ENCODE measurements at regions not wholly inside any gene's neighbourhood (a gene's known extent, or its start where the extent isn't known, plus 50 kb on each side); places are given as distances from the start of the nearest gene placed in this dataset.

- no peaks in the 10 kb centered on the region for H3K27me3 ChIP-seq (ENCODE audit: insufficient read depth, low read depth)
- no peak overlapping the region for H3K27ac ChIP-seq
- ChIA-PET POLR2A (ENCODE audit: unreplicated experiment) (interaction anchor here (0.6 kb wide), 1 partner anchor 94 kb away, joined by 3 read pairs; no protein-coding TSS in a partner anchor), CTCF (no interaction called here)
- H3K36me3 ChIP-seq (ENCODE audit: low read depth): no peaks in the 10 kb centered on the region
- TF ChIP-seq, protein P1, sequence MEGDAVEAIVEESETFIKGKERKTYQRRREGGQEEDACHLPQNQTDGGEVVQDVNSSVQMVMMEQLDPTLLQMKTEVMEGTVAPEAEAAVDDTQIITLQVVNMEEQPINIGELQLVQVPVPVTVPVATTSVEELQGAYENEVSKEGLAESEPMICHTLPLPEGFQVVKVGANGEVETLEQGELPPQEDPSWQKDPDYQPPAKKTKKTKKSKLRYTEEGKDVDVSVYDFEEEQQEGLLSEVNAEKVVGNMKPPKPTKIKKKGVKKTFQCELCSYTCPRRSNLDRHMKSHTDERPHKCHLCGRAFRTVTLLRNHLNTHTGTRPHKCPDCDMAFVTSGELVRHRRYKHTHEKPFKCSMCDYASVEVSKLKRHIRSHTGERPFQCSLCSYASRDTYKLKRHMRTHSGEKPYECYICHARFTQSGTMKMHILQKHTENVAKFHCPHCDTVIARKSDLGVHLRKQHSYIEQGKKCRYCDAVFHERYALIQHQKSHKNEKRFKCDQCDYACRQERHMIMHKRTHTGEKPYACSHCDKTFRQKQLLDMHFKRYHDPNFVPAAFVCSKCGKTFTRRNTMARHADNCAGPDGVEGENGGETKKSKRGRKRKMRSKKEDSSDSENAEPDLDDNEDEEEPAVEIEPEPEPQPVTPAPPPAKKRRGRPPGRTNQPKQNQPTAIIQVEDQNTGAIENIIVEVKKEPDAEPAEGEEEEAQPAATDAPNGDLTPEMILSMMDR (conservative IDR thresholded peaks at IDR 0.05): no peak
- TF ChIP-seq EZH2 (IDR thresholded peaks at IDR 0.05; ENCODE audit: low read depth): no peak
- H3F3A ChIP-seq (ENCODE audit: insufficient read depth, low read depth): no peaks in the 10 kb centered on the region
- H3K4me3 ChIP-seq: no peak overlapping the region
- no peaks in the 10 kb centered on the region for H4K20me1 ChIP-seq (ENCODE audit: insufficient read depth)
- H3K79me2 ChIP-seq (ENCODE audit: low read depth): no peaks in the 10 kb centered on the region
- no peaks in the 10 kb centered on the region for H3K9me3 ChIP-seq (ENCODE audit: insufficient read depth, low read depth)
- no TSS peak for BruUV-seq (replicated peaks)
- no peak for DNase-seq
- intact Hi-C loops (cut with micrococcal nuclease; ENCODE audit: unreplicated experiment): no loop called here
- no peaks in the 10 kb centered on the region for H3K4me1 ChIP-seq (replicated peaks; ENCODE audit: insufficient read depth)
- no peak overlapping the region for H2AFZ ChIP-seq
- H3K9me2 ChIP-seq (ENCODE audit: insufficient read depth): no peaks in the 10 kb centered on the region
- no peak overlapping the region for H3K4me2 ChIP-seq
Observed at GRCh38 chr2:10983711-10984110, 72.0 kb downstream of the KCNF1 start.

- BruUV-seq (replicated peaks): no TSS peak
- no peaks in the 10 kb centered on the region for H3K36me3 ChIP-seq (ENCODE audit: low read depth)
- H3K4me3 ChIP-seq: no peak overlapping the region
- TF ChIP-seq, protein P1 (conservative IDR thresholded peaks at IDR 0.05): no peak
- no peak for TF ChIP-seq EZH2 (IDR thresholded peaks at IDR 0.05; ENCODE audit: low read depth)
- H3K9me3 ChIP-seq (ENCODE audit: insufficient read depth, low read depth): no peaks in the 10 kb centered on the region
- POLR2A ChIA-PET (ENCODE audit: unreplicated experiment): no interaction called here
- no peak overlapping the region for H2AFZ ChIP-seq
- H3K9me2 ChIP-seq (ENCODE audit: insufficient read depth): no peaks in the 10 kb centered on the region
- no peaks in the 10 kb centered on the region for H3K27me3 ChIP-seq (ENCODE audit: insufficient read depth, low read depth)
- DNase-seq: no peak
- H4K20me1 ChIP-seq (ENCODE audit: insufficient read depth): no peaks in the 10 kb centered on the region
- CTCF ChIA-PET: interaction anchor here (0.6 kb wide), 1 partner anchor 730 kb away, joined by 8 read pairs; no protein-coding TSS in a partner anchor
- intact Hi-C loops (cut with micrococcal nuclease; ENCODE audit: unreplicated experiment): no loop called here
- H3K27ac ChIP-seq: no peak overlapping the region
- no peaks in the 10 kb centered on the region for H3F3A ChIP-seq (ENCODE audit: insufficient read depth, low read depth)
- H3K4me1 ChIP-seq (replicated peaks; ENCODE audit: insufficient read depth): no peaks in the 10 kb centered on the region
- no peaks in the 10 kb centered on the region for H3K79me2 ChIP-seq (ENCODE audit: low read depth)
- H3K4me2 ChIP-seq: no peak overlapping the region
Observed at GRCh38 chr2:10984418-10985135, 72.8 kb downstream of the KCNF1 start.

GRCh38 chr2:10985260-10985659, 73.5 kb downstream of the KCNF1 start:
- DNase-seq: no peak
- POLR2A ChIA-PET (ENCODE audit: unreplicated experiment): no interaction called here
- no peak overlapping the region for H3K27ac ChIP-seq
- CTCF ChIA-PET: interaction anchor here (0.6 kb wide), 1 partner anchor 730 kb away, joined by 8 read pairs; no protein-coding TSS in a partner anchor
- no peaks in the 10 kb centered on the region for H3K4me1 ChIP-seq (replicated peaks; ENCODE audit: insufficient read depth)
- H4K20me1 ChIP-seq (ENCODE audit: insufficient read depth): no peaks in the 10 kb centered on the region
- H3K4me2 ChIP-seq: no peak overlapping the region
- no peaks in the 10 kb centered on the region for H3K36me3 ChIP-seq (ENCODE audit: low read depth)
- TF ChIP-seq, protein P1 (conservative IDR thresholded peaks at IDR 0.05): no peak
- H3K79me2 ChIP-seq (ENCODE audit: low read depth): no peaks in the 10 kb centered on the region
- BruUV-seq (replicated peaks): no TSS peak
- no peaks in the 10 kb centered on the region for H3K9me3 ChIP-seq (ENCODE audit: insufficient read depth, low read depth)
- no peak overlapping the region for H2AFZ ChIP-seq
- no peak overlapping the region for H3K4me3 ChIP-seq
- intact Hi-C loops (cut with micrococcal nuclease; ENCODE audit: unreplicated experiment): no loop called here
- H3K9me2 ChIP-seq (ENCODE audit: insufficient read depth): no peaks in the 10 kb centered on the region
- H3F3A ChIP-seq (ENCODE audit: insufficient read depth, low read depth): no peaks in the 10 kb centered on the region
- H3K27me3 ChIP-seq (ENCODE audit: insufficient read depth, low read depth): no peaks in the 10 kb centered on the region
